ENCODE measurements at regions not wholly inside any gene's neighbourhood (a gene's known extent, or its start where the extent isn't known, plus 50 kb on each side); places are given as distances from the start of the nearest gene placed in this dataset.

GRCh38 chr13:73367886-73368285, 309.1 kb downstream of the KLF5 start:
- TF ChIP-seq POLR2A (IDR thresholded peaks at IDR 0.05; ENCODE audit: low read length) (no peak), GATA1 (IDR thresholded peaks at IDR 0.05; ENCODE audit: low read depth, low read length) (no peak)
- DNase-seq = no peak

GRCh38 chr13:73366241-73366640, 307.4 kb downstream of the KLF5 start:
- no peak for DNase-seq
- TF ChIP-seq GATA1 (IDR thresholded peaks at IDR 0.05; ENCODE audit: low read depth, low read length) (no peak), POLR2A (IDR thresholded peaks at IDR 0.05; ENCODE audit: low read length) (no peak)

- no peak for DNase-seq
- TF ChIP-seq GATA1 (IDR thresholded peaks at IDR 0.05; ENCODE audit: low read depth, low read length) (no peak), POLR2A (IDR thresholded peaks at IDR 0.05; ENCODE audit: low read length) (no peak)
Observed at GRCh38 chr13:73365681-73366080, 306.9 kb downstream of the KLF5 start.

GRCh38 chr13:73365252-73365651, 306.4 kb downstream of the KLF5 start:
- no peak for DNase-seq
- TF ChIP-seq GATA1 (IDR thresholded peaks at IDR 0.05; ENCODE audit: low read depth, low read length) (no peak), POLR2A (IDR thresholded peaks at IDR 0.05; ENCODE audit: low read length) (no peak)

- TF ChIP-seq GATA1 (IDR thresholded peaks at IDR 0.05; ENCODE audit: low read depth, low read length) = no peak
- no peak for TF ChIP-seq POLR2A (IDR thresholded peaks at IDR 0.05; ENCODE audit: low read length)
- no peak for DNase-seq
Observed at GRCh38 chr13:73364736-73365135, 305.9 kb downstream of the KLF5 start.

GRCh38 chr13:73358606-73359095, 299.8 kb downstream of the KLF5 start:
- TF ChIP-seq GATA1 (IDR thresholded peaks at IDR 0.05; ENCODE audit: low read depth, low read length) (no peak), POLR2A (IDR thresholded peaks at IDR 0.05; ENCODE audit: low read length) (no peak)
- no peak for DNase-seq

- TF ChIP-seq POLR2A (IDR thresholded peaks at IDR 0.05; ENCODE audit: low read length) (no peak), GATA1 (IDR thresholded peaks at IDR 0.05; ENCODE audit: low read depth, low read length) (no peak)
- no peak for DNase-seq
Observed at GRCh38 chr13:73355134-73355533, 296.3 kb downstream of the KLF5 start.

- TF ChIP-seq POLR2A (IDR thresholded peaks at IDR 0.05; ENCODE audit: low read length) = no peak
- TF ChIP-seq GATA1 (IDR thresholded peaks at IDR 0.05; ENCODE audit: low read depth, low read length) = no peak
- DNase-seq = no peak
Observed at GRCh38 chr13:73351730-73352129, 292.9 kb downstream of the KLF5 start.

GRCh38 chr13:73341748-73342147, 282.9 kb downstream of the KLF5 start:
- no peak for DNase-seq
- TF ChIP-seq POLR2A (IDR thresholded peaks at IDR 0.05; ENCODE audit: low read length) (no peak), GATA1 (IDR thresholded peaks at IDR 0.05; ENCODE audit: low read depth, low read length) (no peak)

- TF ChIP-seq GATA1 (IDR thresholded peaks at IDR 0.05; ENCODE audit: low read depth, low read length) (no peak), POLR2A (IDR thresholded peaks at IDR 0.05; ENCODE audit: low read length) (no peak)
- no peak for DNase-seq
Observed at GRCh38 chr13:73340069-73340468, 281.3 kb downstream of the KLF5 start.

GRCh38 chr13:73339086-73339485, 280.3 kb downstream of the KLF5 start:
- TF ChIP-seq GATA1 (IDR thresholded peaks at IDR 0.05; ENCODE audit: low read depth, low read length) = no peak
- TF ChIP-seq POLR2A (IDR thresholded peaks at IDR 0.05; ENCODE audit: low read length) = no peak
- no peak for DNase-seq

GRCh38 chr13:73338389-73338788, 279.6 kb downstream of the KLF5 start:
- DNase-seq = no peak
- TF ChIP-seq POLR2A (IDR thresholded peaks at IDR 0.05; ENCODE audit: low read length) (no peak), GATA1 (IDR thresholded peaks at IDR 0.05; ENCODE audit: low read depth, low read length) (no peak)

GRCh38 chr13:73337532-73337931, 278.7 kb downstream of the KLF5 start:
- DNase-seq = no peak
- TF ChIP-seq POLR2A (IDR thresholded peaks at IDR 0.05; ENCODE audit: low read length) (no peak), GATA1 (IDR thresholded peaks at IDR 0.05; ENCODE audit: low read depth, low read length) (no peak)

GRCh38 chr13:73336773-73337172, 278.0 kb downstream of the KLF5 start:
- DNase-seq = no peak
- no peak for TF ChIP-seq GATA1 (IDR thresholded peaks at IDR 0.05; ENCODE audit: low read depth, low read length)
- no peak for TF ChIP-seq POLR2A (IDR thresholded peaks at IDR 0.05; ENCODE audit: low read length)

GRCh38 chr13:73335944-73336343, 277.1 kb downstream of the KLF5 start:
- TF ChIP-seq POLR2A (IDR thresholded peaks at IDR 0.05; ENCODE audit: low read length) = no peak
- no peak for TF ChIP-seq GATA1 (IDR thresholded peaks at IDR 0.05; ENCODE audit: low read depth, low read length)
- DNase-seq = no peak

- TF ChIP-seq POLR2A (IDR thresholded peaks at IDR 0.05; ENCODE audit: low read length) (no peak), GATA1 (IDR thresholded peaks at IDR 0.05; ENCODE audit: low read depth, low read length) (no peak)
- DNase-seq = no peak
Observed at GRCh38 chr13:73335210-73335609, 276.4 kb downstream of the KLF5 start.
